Stimulated activated CD8-positive, alpha-beta memory T cell treated with anti-CD3 and anti-CD28 coated beads, Interleukin-15, amount 100 ng/mL, for 1 hour (primary cell): ENCODE measurements at regions not wholly inside any gene's neighbourhood (a gene's known extent, or its start where the extent isn't known, plus 50 kb on each side); places are given as distances from the start of the nearest gene placed in this dataset.

Experiments
- DNase-seq: peaks from one replicate; pipeline ENCODE4 v3.0.0-alpha.2; 2020; ENCODE audit warnings: low read depth

GRCh38 chr16:65497571-65497970 lies 375.7 kb upstream of the CDH11 start:
- no peak for DNase-seq

- DNase-seq: no peak
Observed at GRCh38 chr16:65495106-65495505, 373.2 kb upstream of the CDH11 start.

DNA sequence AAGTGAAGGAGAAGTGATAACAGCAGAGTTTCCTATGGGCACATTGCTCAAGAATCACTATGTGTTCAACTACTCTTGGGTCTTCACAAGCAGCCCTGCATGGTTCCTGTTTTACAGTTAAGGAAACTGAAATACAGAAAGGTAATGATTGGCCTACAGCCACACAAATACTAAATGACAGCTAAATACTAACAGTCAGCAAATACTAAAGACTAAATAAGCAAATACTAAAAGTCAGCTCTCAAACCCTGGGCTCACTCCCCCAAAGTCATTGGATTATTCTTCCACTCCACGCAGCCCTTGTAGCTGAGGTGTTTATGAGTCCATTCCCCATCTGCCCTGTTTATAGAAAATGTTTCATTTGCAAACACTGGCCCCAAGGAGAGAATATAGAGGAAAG lies 372.7 kb upstream of the CDH11 start:
- no peak for DNase-seq

DNA sequence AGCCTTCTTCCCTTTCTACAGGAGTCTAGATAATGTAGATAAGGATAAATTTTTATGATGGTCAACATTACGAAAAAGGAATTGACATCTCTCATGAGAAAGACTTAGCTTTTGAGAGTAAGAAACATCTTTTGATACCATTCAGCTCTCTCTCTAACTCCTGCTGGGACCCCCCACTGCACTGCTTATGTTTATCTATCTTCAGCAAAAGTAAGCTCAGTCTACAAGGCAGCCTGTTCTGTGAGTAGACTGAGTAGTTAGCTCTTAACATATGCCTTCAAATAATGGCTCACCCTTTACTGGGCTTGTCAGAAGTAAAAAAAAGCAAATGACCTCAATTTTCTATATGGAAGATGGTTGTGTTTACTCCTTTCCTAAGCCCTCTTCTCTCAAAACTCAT lies 372.2 kb upstream of the CDH11 start:
- no peak for DNase-seq

- no peak for DNase-seq
Observed at GRCh38 chr16:65490286-65490685, 368.4 kb upstream of the CDH11 start.

DNA sequence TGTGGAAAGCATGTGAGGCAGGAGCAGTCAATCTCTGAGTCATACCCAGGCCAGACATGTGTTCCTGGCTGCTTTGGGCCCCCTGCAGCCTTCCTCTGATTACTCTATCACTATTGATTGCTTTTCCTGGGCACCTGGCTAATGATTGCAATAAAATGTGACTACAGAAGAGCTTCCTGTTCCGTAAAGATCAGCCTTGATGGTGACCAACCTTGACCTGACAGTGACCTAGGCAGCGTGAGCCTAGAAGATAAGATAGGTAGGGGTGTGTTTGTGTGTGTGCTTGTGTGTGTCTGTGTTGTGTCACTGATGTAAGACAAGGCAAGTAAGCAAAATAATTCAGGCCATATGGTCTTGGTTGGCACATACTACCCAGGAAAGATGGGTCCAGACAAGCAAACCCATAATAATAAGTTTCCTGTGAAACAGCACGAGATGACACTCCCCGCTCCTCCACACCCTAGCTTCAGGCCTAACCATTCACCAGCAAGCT lies 367.7 kb upstream of the CDH11 start:
- no peak for DNase-seq

- DNase-seq: no peak
Observed at GRCh38 chr16:65487231-65487630, 365.4 kb upstream of the CDH11 start.

DNA sequence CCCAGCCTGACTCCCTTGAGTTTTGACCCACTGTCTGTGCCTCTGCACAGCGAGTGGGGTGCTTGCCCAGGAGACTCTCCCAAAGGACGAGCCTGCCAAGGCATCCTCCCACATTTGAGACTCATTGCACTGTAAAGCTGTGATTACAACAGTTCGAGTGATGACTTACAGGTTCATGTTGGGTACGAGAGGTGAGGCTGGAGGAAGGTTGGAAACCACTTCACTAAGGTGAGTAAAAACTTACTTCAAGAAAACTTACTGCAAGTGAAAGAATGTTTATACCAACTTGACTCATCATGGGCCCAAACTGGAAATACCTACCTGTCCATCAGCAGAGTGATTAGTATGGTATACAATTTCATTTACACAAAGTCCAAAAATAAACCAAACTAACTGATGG lies 360.1 kb upstream of the CDH11 start:
- no peak for DNase-seq

- no peak for DNase-seq
Observed at GRCh38 chr16:65480281-65481091, 358.6 kb upstream of the CDH11 start.

DNA sequence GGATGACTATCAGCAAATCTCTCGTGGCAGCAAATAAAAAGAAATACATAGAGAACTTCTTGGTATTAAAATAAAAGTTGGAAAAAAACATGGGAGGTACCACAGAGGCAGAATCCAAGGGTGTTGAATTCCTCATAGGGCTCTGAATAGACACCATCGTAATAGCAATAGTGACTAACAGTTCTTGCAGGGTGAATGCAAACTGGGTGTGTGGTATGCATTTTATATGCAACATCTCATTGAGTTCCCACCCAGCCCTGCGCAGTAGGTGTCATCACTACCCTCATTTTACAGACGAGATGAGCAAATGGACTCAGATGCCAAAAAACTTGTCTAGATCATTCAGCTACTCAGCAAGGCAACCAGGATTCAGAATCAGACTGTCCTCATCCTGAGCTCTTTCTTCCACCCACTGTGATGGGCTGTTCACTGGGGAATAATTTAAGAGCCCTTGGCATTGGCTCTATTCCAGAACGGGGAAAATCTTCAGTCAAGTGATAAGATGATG lies 354.6 kb upstream of the CDH11 start:
- no peak for DNase-seq

DNA sequence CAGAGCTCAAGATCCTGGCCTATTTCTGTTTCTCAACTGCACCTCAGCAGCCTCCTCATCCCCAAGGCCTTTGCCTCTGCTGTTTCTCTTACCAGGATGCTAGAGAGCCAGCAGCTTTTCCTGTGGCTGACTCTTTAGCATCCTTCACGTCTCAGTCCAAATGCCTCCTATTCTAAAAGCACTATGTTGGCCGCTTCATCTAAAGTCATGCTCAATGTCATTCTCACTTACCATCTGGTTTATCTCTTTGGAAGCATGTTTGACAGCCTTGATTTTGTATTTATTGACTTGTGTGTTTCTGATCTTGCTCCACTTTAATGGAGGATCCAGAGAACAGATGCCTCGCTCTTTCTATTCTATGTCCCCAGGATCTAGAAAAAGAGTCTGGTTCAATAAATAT lies 351.8 kb upstream of the CDH11 start:
- DNase-seq: no peak

GRCh38 chr16:65469116-65469515 lies 347.3 kb upstream of the CDH11 start:
- DNase-seq: no peak

DNA sequence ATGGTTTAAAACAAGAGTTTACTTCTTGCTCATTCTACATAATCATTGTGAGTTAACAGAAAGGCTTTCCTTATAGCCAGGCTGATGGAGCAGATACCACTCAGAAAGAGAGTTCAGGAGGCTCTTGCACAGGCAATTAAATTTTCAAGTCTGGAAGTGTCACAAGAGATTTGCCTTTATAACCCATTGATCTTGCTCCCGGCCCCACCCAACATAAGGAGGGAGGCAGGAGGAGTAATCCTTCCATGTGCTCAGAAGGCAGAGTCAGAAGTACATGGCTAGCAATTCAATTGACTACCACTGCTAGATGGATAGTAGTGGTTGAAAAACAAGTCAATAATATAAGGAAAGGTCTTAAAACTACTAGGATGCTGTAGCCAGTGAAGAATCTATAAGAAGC lies 346.3 kb upstream of the CDH11 start:
- no peak for DNase-seq

- DNase-seq: no peak
Observed at GRCh38 chr16:65463652-65464260, 341.9 kb upstream of the CDH11 start.

DNA sequence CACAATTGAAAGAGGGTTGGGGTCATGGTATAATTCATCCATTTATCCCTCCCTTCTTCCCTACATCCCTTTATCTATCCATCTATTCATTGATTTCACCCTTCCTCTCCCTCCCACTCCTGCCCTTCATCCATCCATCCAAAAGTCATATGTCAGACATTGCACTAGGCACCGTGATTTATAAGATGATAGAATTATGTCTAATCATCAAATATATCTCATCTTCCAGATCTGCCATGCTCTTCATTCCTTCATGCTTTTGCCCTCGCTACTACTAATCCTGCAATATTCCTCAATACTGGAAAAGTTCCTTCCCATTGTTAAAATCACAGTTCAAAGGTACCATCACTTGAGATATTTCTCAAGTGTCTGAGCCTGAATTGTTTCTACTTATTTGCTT lies 335.2 kb upstream of the CDH11 start:
- no peak for DNase-seq

DNA sequence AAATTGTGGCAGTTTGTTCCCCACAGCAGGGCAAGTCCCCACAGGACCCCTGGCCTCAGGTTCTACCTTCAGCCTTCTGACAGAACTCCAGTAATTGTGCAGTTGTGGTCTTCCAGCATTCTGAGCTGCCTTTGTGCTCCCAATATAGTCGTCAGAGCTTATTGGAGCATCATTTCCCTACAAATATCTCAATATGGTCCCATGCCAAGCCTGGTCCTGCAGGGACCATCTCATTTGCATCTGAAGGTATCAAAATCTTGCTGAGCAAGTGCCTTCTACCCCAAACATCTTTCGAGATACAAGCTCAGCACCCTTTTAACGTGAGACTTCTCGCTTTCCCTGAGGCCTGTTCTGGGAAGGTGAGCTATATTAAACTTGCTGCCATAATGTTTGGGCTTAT lies 333.9 kb upstream of the CDH11 start:
- DNase-seq: no peak

GRCh38 chr16:65453646-65454045 lies 331.8 kb upstream of the CDH11 start:
- DNase-seq: no peak

DNA sequence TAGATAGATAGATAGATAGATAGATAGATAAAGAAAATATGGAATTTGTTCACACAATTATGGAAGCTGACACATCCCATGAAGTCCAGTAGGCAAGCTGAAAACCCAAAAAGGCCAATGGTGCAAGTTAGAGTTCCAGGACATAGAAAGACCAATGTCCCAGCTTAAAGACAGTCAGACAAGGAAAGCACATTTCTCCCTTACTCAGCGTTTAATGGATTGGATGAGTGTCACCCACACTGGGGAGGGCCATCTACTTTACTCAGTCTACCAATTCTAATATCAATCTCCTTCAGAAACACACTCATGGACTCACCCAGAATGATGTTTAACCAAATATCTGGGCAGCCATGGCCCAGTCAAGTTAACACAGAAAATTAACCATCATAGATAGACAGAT lies 327.7 kb upstream of the CDH11 start:
- DNase-seq: no peak

DNA sequence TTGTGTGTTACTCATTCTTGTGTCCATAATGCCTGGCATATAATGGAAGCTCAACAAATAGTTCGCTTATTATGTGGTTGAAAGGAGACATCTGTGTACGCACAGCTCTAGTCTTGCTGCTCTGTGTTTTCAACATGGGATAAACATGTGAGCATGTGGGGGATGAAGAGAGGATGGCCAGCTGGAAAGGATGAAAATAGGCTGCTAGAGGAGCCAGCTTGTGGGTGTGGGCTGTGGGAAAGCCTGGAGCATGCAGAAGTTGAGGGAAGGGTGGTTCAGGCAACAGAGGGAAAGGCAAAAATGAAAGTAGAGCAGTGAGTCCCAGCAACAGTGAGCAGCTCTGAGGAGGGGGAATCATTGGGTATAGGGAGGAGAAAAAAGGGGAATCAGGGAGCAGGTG lies 324.6 kb upstream of the CDH11 start:
- no peak for DNase-seq

- no peak for DNase-seq
Observed at GRCh38 chr16:65445313-65446260, 323.7 kb upstream of the CDH11 start.

DNA sequence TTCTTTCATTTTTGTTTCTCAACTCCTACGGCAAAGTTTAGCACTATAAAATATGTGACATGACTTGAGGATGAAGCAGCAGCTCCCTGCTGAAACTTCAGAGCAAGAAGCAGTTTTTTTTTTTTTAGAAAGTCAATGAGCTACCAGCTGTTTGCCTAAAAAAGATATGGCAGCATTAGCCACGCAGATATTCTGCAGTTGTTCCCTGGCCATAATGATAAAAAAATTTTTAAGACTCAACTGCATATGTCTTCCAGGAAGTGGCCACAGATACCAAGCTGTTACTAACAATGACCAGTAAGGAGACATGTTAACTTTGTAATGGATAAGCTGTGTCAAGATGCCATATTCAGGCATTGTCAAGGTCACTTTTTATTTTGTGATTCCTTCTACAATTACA lies 319.6 kb upstream of the CDH11 start:
- no peak for DNase-seq

GRCh38 chr16:65429504-65430181 lies 307.8 kb upstream of the CDH11 start:
- no peak for DNase-seq
